ENCODE measurements at regions not wholly inside any gene's neighbourhood (a gene's known extent, or its start where the extent isn't known, plus 50 kb on each side); places are given as distances from the start of the nearest gene placed in this dataset.

- TF ChIP-seq EZH2 (IDR thresholded peaks at IDR 0.05; ENCODE audit: borderline replicate concordance, low read depth, low read length, severe bottlenecking) (no peak), POLR2A (IDR thresholded peaks at IDR 0.05; ENCODE audit: low read depth, low read length) (no peak), MAX (IDR thresholded peaks at IDR 0.05; ENCODE audit: insufficient read depth, insufficient read length) (no peak), POLR2AphosphoS5 (IDR thresholded peaks at IDR 0.05; ENCODE audit: insufficient read depth, low read depth, low read length) (no peak), CTCF (IDR thresholded peaks at IDR 0.05; ENCODE audit: extremely low read depth in 1 of 2, insufficient read depth in 1 of 2, low read depth in 1 of 2, low read length in 2 of 2) (no peak), JUN (IDR thresholded peaks at IDR 0.05; ENCODE audit: borderline replicate concordance, insufficient read depth, insufficient read length, low read depth) (no peak), MYC (IDR thresholded peaks at IDR 0.05; ENCODE audit: low read depth, low read length) (no peak)
Observed at GRCh38 chr21:26674323-26674722, 101.2 kb upstream of the CYYR1 start.
